ENCODE measurements at regions not wholly inside any gene's neighbourhood (a gene's known extent, or its start where the extent isn't known, plus 50 kb on each side); places are given as distances from the start of the nearest gene placed in this dataset.
"Not testable (repeated sequence)": the region's sequence is repeated elsewhere in the genome, so short reads cannot be mapped to it uniquely, and the experiment has no call there.

- peaks cover 5% of the 10 kb centered on the region for H3K4me1 Mint-ChIP-seq (ENCODE audit: unreplicated experiment)
- TF ChIP-seq, protein P1, sequence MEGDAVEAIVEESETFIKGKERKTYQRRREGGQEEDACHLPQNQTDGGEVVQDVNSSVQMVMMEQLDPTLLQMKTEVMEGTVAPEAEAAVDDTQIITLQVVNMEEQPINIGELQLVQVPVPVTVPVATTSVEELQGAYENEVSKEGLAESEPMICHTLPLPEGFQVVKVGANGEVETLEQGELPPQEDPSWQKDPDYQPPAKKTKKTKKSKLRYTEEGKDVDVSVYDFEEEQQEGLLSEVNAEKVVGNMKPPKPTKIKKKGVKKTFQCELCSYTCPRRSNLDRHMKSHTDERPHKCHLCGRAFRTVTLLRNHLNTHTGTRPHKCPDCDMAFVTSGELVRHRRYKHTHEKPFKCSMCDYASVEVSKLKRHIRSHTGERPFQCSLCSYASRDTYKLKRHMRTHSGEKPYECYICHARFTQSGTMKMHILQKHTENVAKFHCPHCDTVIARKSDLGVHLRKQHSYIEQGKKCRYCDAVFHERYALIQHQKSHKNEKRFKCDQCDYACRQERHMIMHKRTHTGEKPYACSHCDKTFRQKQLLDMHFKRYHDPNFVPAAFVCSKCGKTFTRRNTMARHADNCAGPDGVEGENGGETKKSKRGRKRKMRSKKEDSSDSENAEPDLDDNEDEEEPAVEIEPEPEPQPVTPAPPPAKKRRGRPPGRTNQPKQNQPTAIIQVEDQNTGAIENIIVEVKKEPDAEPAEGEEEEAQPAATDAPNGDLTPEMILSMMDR (conservative IDR thresholded peaks at IDR 0.05): peak; percentile 36
- H3K36me3 Mint-ChIP-seq: no peaks in the 10 kb centered on the region
- peaks cover 9% of the 10 kb centered on the region for H3K27me3 Mint-ChIP-seq
- no peaks in the 10 kb centered on the region for H3K9me3 Mint-ChIP-seq
- no peak overlapping the region for H3K27ac Mint-ChIP-seq
- H3K4me3 Mint-ChIP-seq: no peak overlapping the region
- DNase-seq (ENCODE audit: extremely low spot score, unreplicated experiment): no peak
These were observed 221.3 kb upstream of the FTMT start for GRCh38 chr5:121630402-121630801.

- TF ChIP-seq, protein P1 (conservative IDR thresholded peaks at IDR 0.05): no peak
- H3K4me3 Mint-ChIP-seq: no peak overlapping the region
- no peak overlapping the region for H3K27ac Mint-ChIP-seq
- no peaks in the 10 kb centered on the region for H3K9me3 Mint-ChIP-seq
- H3K4me1 Mint-ChIP-seq (ENCODE audit: unreplicated experiment): peaks cover 5% of the 10 kb centered on the region
- H3K27me3 Mint-ChIP-seq: peaks cover 8% of the 10 kb centered on the region
- no peak for DNase-seq (ENCODE audit: extremely low spot score, unreplicated experiment)
- no peaks in the 10 kb centered on the region for H3K36me3 Mint-ChIP-seq
These were observed 216.7 kb upstream of the FTMT start for GRCh38 chr5:121634946-121635345.

DNA sequence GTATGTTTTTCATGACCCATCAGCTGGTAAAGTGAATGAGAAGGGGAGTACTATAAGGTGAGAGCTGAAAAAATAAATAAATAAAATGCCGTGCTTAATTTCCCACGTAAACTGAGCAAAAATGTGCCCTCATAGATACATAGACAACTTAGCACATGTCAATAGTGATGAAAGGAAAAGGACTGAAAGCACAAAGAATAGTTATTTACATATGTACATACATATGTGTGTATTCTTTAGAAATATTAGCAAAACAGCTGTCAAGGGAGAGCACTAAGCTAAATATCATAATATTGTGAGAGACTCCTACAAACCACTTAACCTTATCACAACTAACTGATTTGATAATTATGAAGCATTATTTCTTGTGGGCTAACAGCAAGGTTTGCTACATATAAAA lies 213.6 kb upstream of the FTMT start:
- no peaks in the 10 kb centered on the region for H3K4me1 Mint-ChIP-seq (ENCODE audit: unreplicated experiment)
- no peak overlapping the region for H3K27ac Mint-ChIP-seq
- no peak overlapping the region for H3K4me3 Mint-ChIP-seq
- no peak for DNase-seq (ENCODE audit: extremely low spot score, unreplicated experiment)
- H3K27me3 Mint-ChIP-seq: no peaks in the 10 kb centered on the region
- TF ChIP-seq, protein P1 (conservative IDR thresholded peaks at IDR 0.05): no peak
- no peaks in the 10 kb centered on the region for H3K36me3 Mint-ChIP-seq
- no peaks in the 10 kb centered on the region for H3K9me3 Mint-ChIP-seq

DNA sequence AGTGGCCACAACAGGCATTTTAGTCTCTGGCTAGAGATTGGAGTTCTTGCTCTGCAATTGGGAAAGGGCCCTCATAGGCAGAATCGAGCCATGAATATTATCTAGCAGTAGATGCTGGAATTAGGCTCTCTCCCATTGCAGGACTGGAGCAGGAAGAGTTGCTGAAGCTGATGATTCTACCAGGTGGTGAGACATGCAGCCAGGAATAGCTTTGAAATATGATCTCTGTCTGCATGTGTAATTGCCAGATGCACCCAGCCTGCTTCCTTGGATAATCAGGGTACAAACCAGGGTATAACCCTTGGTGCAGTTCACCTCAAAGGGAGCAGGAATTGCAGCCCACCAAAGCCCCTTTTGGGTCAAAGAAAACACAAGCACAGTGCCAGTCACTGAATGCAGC lies 211.4 kb upstream of the FTMT start:
- H3K27ac Mint-ChIP-seq: no peak overlapping the region
- no peaks in the 10 kb centered on the region for H3K9me3 Mint-ChIP-seq
- H3K36me3 Mint-ChIP-seq: no peaks in the 10 kb centered on the region
- DNase-seq (ENCODE audit: extremely low spot score, unreplicated experiment): no peak
- H3K4me3 Mint-ChIP-seq: no peak overlapping the region
- no peaks in the 10 kb centered on the region for H3K27me3 Mint-ChIP-seq
- TF ChIP-seq, protein P1 (conservative IDR thresholded peaks at IDR 0.05): no peak
- no peaks in the 10 kb centered on the region for H3K4me1 Mint-ChIP-seq (ENCODE audit: unreplicated experiment)

GRCh38 chr5:121658221-121658620 lies 193.5 kb upstream of the FTMT start:
- no peak for DNase-seq (ENCODE audit: extremely low spot score, unreplicated experiment)
- Mint-ChIP-seq H3K36me3 (no peaks in the 10 kb centered on the region), H3K9me3 (peaks cover 5% of the 10 kb centered on the region), H3K27me3 (no peaks in the 10 kb centered on the region), H3K27ac (no peak overlapping the region), H3K4me1 (ENCODE audit: unreplicated experiment) (no peaks in the 10 kb centered on the region), H3K4me3 (no peak overlapping the region)
- TF ChIP-seq, protein P1 (conservative IDR thresholded peaks at IDR 0.05): no peak

DNA sequence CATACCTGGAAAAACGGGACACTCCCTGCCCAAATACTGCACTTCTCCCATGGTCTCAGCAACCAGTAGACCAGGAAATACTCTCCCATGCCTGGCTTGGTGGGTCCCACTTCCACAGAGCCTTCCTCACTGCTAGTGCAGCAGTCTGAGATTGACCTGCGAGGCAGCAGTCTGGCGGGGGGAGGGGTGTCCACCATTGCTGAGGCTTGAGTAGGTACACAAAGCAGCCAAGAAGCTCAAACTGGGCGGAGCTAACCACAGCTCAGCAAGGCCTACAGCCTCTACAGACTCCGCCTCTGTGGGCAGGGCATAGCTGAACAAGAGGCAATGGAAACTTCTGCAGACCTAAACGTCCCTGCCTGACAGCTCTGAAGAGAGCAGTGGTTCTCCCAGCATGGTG lies 191.5 kb upstream of the FTMT start:
- H3K4me3 Mint-ChIP-seq: no peak overlapping the region
- peaks cover 5% of the 10 kb centered on the region for H3K9me3 Mint-ChIP-seq
- no peaks in the 10 kb centered on the region for H3K27me3 Mint-ChIP-seq
- no peak overlapping the region for H3K27ac Mint-ChIP-seq
- H3K4me1 Mint-ChIP-seq (ENCODE audit: unreplicated experiment): no peaks in the 10 kb centered on the region
- H3K36me3 Mint-ChIP-seq: no peaks in the 10 kb centered on the region
- no peak for DNase-seq (ENCODE audit: extremely low spot score, unreplicated experiment)
- TF ChIP-seq, protein P1 (conservative IDR thresholded peaks at IDR 0.05): no peak

DNA sequence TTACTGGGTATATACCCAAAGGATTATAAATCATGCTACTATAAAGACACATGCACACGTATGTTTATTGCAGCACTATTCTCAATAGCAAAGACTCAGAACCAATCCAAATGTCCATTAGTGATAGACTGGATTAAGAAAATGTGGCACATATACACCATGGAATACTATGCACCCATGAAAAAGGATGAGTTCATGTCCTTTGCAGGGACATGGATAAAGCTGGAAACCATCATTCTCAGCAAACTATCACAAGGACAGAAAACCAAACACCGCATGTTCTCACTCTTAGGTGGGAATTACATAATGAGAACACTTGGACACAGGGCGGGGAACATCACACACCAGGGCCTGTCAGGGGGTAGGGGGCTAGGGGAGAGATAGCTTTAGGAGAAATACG lies 186.1 kb upstream of the FTMT start:
- H3K4me3 Mint-ChIP-seq: not testable (repeated sequence)

More for the DNA sequence above, 186.1 kb upstream of the FTMT start:
- not testable (repeated sequence) for H3K9me3 Mint-ChIP-seq; H3K4me1 Mint-ChIP-seq (ENCODE audit: unreplicated experiment); DNase-seq (ENCODE audit: extremely low spot score, unreplicated experiment); H3K27me3 Mint-ChIP-seq; H3K36me3 Mint-ChIP-seq; H3K27ac Mint-ChIP-seq
